IMR-90 (cell line): ENCODE measurements at regions not wholly inside any gene's neighbourhood (a gene's known extent, or its start where the extent isn't known, plus 50 kb on each side); places are given as distances from the start of the nearest gene placed in this dataset.

Experiments used
- ATAC-seq: fragments of 200-7000 bp; cut with Tn5 transposase; 2 replicates; pipeline ENCODE4 v1.9.1; 2020; ENCODE audit warnings: low read depth, mild to moderate bottlenecking, moderate library complexity
- BruUV-seq: library from RNA; stranded (reverse); fragments of 400-500 nt; replicated peaks from 2 replicates; lab custom pipeline; 2021; lab: Mats Ljungman, UMichigan
- CTCF ChIA-PET: fragments of 300-600 bp; formaldehyde crosslinking; extraction: SDS; loops from one replicate; lab custom pipeline; 2021; ENCODE audit warnings: antibody characterized with exemption; lab: Yijun Ruan, JAX
- POLR2A ChIA-PET: fragments of 300-600 bp; sonication (Branson Sonifier 250); formaldehyde crosslinking; loops from one replicate; lab custom pipeline; 2022; ENCODE audit warnings: antibody characterized with exemption; ENCODE audit not compliant: unreplicated experiment; lab: Charles Lee
- DNase-seq: peaks from one replicate; pipeline ENCODE4 v3.0.0; 2013
- H2AFZ ChIP-seq: replicated peaks from 2 replicates; pipeline ENCODE3; 2013; ENCODE audit warnings: low read length, mild to moderate bottlenecking; ENCODE audit not compliant: poor library complexity
- H2AK5ac ChIP-seq: 2 replicates; pipeline ENCODE4 v1.6.1; 2013; ENCODE audit warnings: low read depth, low read length, inconsistent platforms
- H2AK9ac ChIP-seq: replicated peaks from 2 replicates; pipeline ENCODE3; 2013; ENCODE audit warnings: mild to moderate bottlenecking, low read depth, low read length, moderate library complexity; ENCODE audit not compliant: poor library complexity
- H2BK120ac ChIP-seq: 2 replicates; pipeline ENCODE4 v1.6.1; 2013; ENCODE audit warnings: low read depth, low read length, inconsistent platforms
- H2BK15ac ChIP-seq: 3 replicates; pipeline ENCODE4 v1.6.1; 2013; ENCODE audit warnings: low read depth, low read length, inconsistent platforms
- H2BK20ac ChIP-seq: 2 replicates; pipeline ENCODE4 v1.6.1; 2013; ENCODE audit warnings: low read depth, mild to moderate bottlenecking, inconsistent platforms, low read length, moderate library complexity
- H2BK5ac ChIP-seq: 2 replicates; pipeline ENCODE4 v1.6.1; 2013; ENCODE audit warnings: mild to moderate bottlenecking, low read depth, low read length, inconsistent platforms; ENCODE audit not compliant: poor library complexity, severe bottlenecking
- H3K14ac ChIP-seq: replicated peaks from 2 replicates; pipeline ENCODE4 v1.6.1; 2013; ENCODE audit warnings: low read depth, low read length, inconsistent platforms
- H3K18ac ChIP-seq: 2 replicates; pipeline ENCODE4 v1.6.1; 2013; ENCODE audit warnings: low read depth, low read length, control low read depth
- H3K23ac ChIP-seq: 2 replicates; pipeline ENCODE4 v1.6.1; 2013; ENCODE audit warnings: low read depth, low read length, inconsistent platforms
- H3K27ac ChIP-seq: 2 replicates; pipeline ENCODE4 v1.5.1; 2013; ENCODE audit warnings: mild to moderate bottlenecking, control low read depth, low read length; ENCODE audit not compliant: insufficient read depth
- H3K27me3 ChIP-seq: 2 replicates; pipeline ENCODE4 v1.6.1; 2013; ENCODE audit warnings: low read length; ENCODE audit not compliant: control insufficient read depth, insufficient read depth
- H3K36me3 ChIP-seq: 2 replicates; pipeline ENCODE4 v1.6.1; 2013; ENCODE audit warnings: low read length, mixed read lengths; ENCODE audit not compliant: control insufficient read depth, insufficient read depth
- H3K4ac ChIP-seq: 2 replicates; pipeline ENCODE4 v1.6.1; 2013; ENCODE audit warnings: low read depth, low read length, inconsistent platforms
- H3K4me1 ChIP-seq: 2 replicates; pipeline ENCODE4 v1.6.1; 2013; ENCODE audit warnings: low read length, mixed read lengths; ENCODE audit not compliant: control insufficient read depth, insufficient read depth
- H3K4me2 ChIP-seq: 2 replicates; pipeline ENCODE4 v1.6.1; 2013; ENCODE audit warnings: low read depth, mild to moderate bottlenecking, control low read depth, low read length, moderate library complexity
- H3K4me3 ChIP-seq: 2 replicates; pipeline ENCODE4 v1.5.1; 2013; ENCODE audit warnings: low read depth, mild to moderate bottlenecking, control low read depth, low read length, moderate library complexity; ENCODE audit not compliant: insufficient read depth
- H3K56ac ChIP-seq: 2 replicates; pipeline ENCODE4 v1.6.1; 2013; ENCODE audit warnings: low read length, inconsistent platforms; ENCODE audit not compliant: insufficient read depth; ENCODE audit errors: extremely low read depth
- H3K79me1 ChIP-seq, 2 experiments: 2 replicates each; pipeline ENCODE4 v1.6.1; 2013; ENCODE audit warnings: low read length in 2 of 2, inconsistent platforms in 1 of 2, low read depth in 1 of 2
- H3K9ac ChIP-seq: 2 replicates; pipeline ENCODE4 v1.6.1; 2013; ENCODE audit warnings: low read depth, low read length, control low read depth
- H3K9me1 ChIP-seq: 2 replicates; pipeline ENCODE4 v1.6.1; 2013; ENCODE audit warnings: low read length, inconsistent platforms; ENCODE audit not compliant: insufficient read depth
- H3K9me3 ChIP-seq: 2 replicates; pipeline ENCODE4 v1.6.1; 2013; ENCODE audit warnings: low read length; ENCODE audit not compliant: control insufficient read depth, insufficient read depth
- H4K20me1 ChIP-seq: 2 replicates; pipeline ENCODE4 v1.6.1; 2013; ENCODE audit warnings: low read length, inconsistent platforms; ENCODE audit not compliant: insufficient read depth
- H4K5ac ChIP-seq: 2 replicates; pipeline ENCODE4 v1.6.1; 2013; ENCODE audit warnings: mild to moderate bottlenecking, low read depth, low read length, control low read depth
- H4K8ac ChIP-seq, 2 experiments: 2 replicates each; pipeline ENCODE4 v1.6.1; 2013; ENCODE audit warnings: low read depth in 2 of 2, low read length in 2 of 2, control low read depth in 1 of 2, inconsistent platforms in 1 of 2
- H4K91ac ChIP-seq: 2 replicates; pipeline ENCODE4 v1.6.1; 2013; ENCODE audit warnings: low read depth, low read length, inconsistent platforms; ENCODE audit not compliant: insufficient read depth
- CEBPB ChIP-seq: IDR thresholded peaks from 2 replicates; pipeline ENCODE4 v1.6.1; 2012; ENCODE audit warnings: low read depth, low read length, improper control_type of control experiment
- RFX5 ChIP-seq: IDR thresholded peaks from 2 replicates; pipeline ENCODE4 v1.8.0; 2012; ENCODE audit warnings: low read depth, mild to moderate bottlenecking, low read length, moderate library complexity
- WGBS, 2 experiments: methylation state at CpG; one replicate each; pipeline versions ENCODE4 v1.1.5 to v1.1.7; 2013; ENCODE audit warnings: missing lambda C conversion rate in 2 of 2; ENCODE audit not compliant: insufficient read length in 1 of 2; ENCODE audit errors: extremely low coverage in 2 of 2; 5-methylcytosine and 5-hydroxymethylcytosine counted together
- dilution Hi-C: fragments of 300-500 bp; cut with HindIII; formaldehyde crosslinking; loops from one replicate; pipeline ENCODE4 v1.14.3; 2018; ENCODE audit warnings: low sequenced_read_pairs; ENCODE audit not compliant: unreplicated experiment
- in situ Hi-C: fragments of 300-500 bp; cut with MboI; formaldehyde crosslinking; loops from 3 replicates; pipeline ENCODE4 v1.14.3; 2019; ENCODE audit warnings: low sequenced_read_pairs, inconsistent platforms, mixed read lengths
- intact Hi-C: fragments of 100-400 bp; cut with micrococcal nuclease; formaldehyde crosslinking; loops from 2 replicates; pipeline ENCODE4 v1.10.0; 2022

GRCh38 chr5:74241751-74242140 lies 398.8 kb downstream of the ENC1 start:
- intact Hi-C loops = no loop called here
- no TSS peak for BruUV-seq
- ChIA-PET CTCF (no interaction called here), POLR2A (no interaction called here)
- Histone ChIP-seq H3K9me1 (peaks cover 4% of the 10 kb centered on the region), H3K14ac (peak overlapping the region; percentile 80; the same call in 1 of the 2 replicates), H4K91ac (no peak overlapping the region), H3K36me3 (no peaks in the 10 kb centered on the region), H2BK20ac (peak overlapping the region; percentile 49), H3K18ac (no peak overlapping the region; the same call in 1 of the 2 replicates), H3K4ac (peak overlapping the region; percentile 22; the same call in 1 of the 2 replicates), H2BK5ac (no peak overlapping the region), H3K4me2 (no peak overlapping the region), H2AK5ac (peak overlapping the region; percentile 62; the same call in 1 of the 2 replicates), H3K56ac (no peak overlapping the region), H3K4me1 (peaks cover 3% of the 10 kb centered on the region; the same call in 1 of the 2 replicates), H3K79me1 (no peaks in the 10 kb centered on the region), H2BK15ac (peak overlapping the region; percentile 43; the same call in 1 of the 3 replicates), H2AFZ (peak overlapping the region; percentile 75), H2AK9ac (peak overlapping the region; percentile 11), H4K8ac (peak overlapping the region in 1 of 2 experiments; percentile 52; a peak in 1 of 4 replicates), H4K5ac (no peak overlapping the region), H3K27me3 (no peaks in the 10 kb centered on the region), H3K4me3 (no peak overlapping the region), H3K27ac (no peak overlapping the region), H3K9me3 (no peaks in the 10 kb centered on the region), H4K20me1 (no peaks in the 10 kb centered on the region), H2BK120ac (peak overlapping the region; percentile 66), H3K9ac (no peak overlapping the region), H3K23ac (no peak overlapping the region)
- ATAC-seq = no peak
- in situ Hi-C loops = no loop called here
- peak; percentile 34 for DNase-seq
- TF ChIP-seq CEBPB (no peak), RFX5 (no peak)
- dilution Hi-C loops = no loop called here
- WGBS, 2 experiments = no CpG with 5 or more reads among the region's 2 CpGs
